NOMO-1 treated with dmso at 0.1 percent for 144 hours (cell line): ENCODE measurements at regions not wholly inside any gene's neighbourhood (a gene's known extent, or its start where the extent isn't known, plus 50 kb on each side); places are given as distances from the start of the nearest gene placed in this dataset.

ENCODE experiments used
- DNase-seq: peaks from one replicate; lab custom pipeline; 2025; ENCODE audit not compliant: unreplicated experiment; lab: John Stamatoyannopoulos, UW

DNA sequence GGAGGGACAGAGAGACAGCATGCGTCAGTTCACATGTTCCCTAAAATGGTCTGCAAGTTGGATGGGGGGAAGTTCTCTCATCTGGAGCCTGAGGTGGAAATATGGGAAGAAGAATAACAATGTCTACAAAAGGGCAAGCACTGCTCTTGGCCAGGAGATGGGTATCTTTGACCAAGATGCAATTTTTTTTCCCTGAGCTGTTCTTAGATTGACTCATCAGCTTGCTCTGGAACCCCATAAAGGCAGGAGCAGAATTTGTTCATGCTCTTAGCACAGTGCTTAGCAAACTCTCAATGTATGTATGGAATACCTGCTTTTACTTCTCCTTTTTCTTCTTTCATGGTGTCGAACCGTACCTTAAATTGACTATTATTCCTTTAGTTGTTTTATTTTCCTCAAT lies 90.5 kb upstream of the ZNF827 start:
- DNase-seq, result no peak

DNA sequence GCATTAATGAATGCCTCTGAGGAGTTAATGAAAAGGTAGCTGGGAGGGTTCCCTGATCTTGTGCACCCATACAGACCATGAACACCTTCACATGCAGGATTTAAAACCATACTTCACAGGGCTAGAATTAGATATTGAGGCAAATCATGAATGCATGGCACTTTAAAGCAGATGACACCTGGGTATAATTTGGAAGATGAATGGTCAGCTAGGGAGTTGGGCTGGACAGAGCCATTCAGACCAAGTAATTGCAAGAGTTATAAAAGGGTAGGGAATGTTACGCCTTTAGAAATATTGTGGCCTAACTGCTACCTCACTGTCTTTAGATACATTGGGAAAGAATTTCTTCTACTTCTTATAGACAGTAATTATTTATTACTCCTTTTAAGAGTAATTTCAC lies 89.1 kb upstream of the ZNF827 start:
- no peak for DNase-seq

DNA sequence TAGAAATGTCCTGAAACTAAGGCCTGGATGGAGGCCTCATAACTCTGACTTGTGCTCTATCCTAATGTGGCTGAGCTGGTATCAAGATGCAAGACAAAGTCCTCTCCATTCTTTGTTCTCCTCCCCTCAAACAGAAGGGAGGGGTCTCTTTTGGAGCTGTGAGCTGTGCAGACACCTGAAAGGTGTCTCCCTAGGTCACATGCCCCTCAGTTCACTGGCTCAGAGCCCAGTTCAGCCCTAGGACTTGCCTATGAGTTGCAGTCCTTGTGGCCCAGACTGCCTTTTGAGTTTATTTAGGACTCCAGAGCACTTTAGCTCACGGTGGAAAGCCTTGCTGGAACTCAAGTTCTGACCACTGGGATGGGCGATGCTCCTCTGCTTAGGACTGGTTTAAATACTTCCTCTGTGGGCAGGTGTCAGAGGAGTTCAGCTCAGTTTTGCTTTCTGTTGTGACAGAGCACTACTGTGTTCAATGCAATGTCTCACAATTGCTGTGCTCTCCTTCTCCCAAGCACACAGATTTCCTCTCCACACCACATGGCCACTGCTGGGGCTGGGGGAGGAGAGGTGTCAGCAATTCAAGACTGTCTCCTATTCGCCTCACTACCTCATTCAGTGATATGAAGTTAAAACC lies 84.8 kb upstream of the ZNF827 start:
- DNase-seq, result no peak

DNA sequence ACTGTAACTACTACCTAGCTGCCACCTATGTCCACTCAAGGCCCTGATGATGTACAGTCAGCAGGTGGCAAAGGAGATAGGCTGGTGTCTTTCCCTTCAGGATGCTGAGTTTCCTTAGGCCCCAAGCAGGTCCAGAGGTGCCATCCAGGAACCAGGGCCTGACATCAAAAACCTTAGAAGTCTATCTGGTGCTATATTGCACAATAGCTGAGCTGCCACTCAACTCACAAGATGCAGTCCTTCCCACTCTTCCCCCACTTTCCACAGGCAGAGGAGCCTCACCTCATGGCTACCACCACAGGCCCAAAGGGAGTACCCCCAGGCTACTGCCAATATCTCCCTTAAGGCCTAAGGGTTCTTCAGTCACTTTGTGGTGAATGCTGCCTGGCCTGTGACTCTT lies 83.9 kb upstream of the ZNF827 start:
- no peak for DNase-seq

- DNase-seq, result no peak
These were observed 79.6 kb upstream of the ZNF827 start for GRCh38 chr4:146018247-146018646.

GRCh38 chr4:146004730-146005129 lies 66.1 kb upstream of the ZNF827 start:
- no peak for DNase-seq

DNA sequence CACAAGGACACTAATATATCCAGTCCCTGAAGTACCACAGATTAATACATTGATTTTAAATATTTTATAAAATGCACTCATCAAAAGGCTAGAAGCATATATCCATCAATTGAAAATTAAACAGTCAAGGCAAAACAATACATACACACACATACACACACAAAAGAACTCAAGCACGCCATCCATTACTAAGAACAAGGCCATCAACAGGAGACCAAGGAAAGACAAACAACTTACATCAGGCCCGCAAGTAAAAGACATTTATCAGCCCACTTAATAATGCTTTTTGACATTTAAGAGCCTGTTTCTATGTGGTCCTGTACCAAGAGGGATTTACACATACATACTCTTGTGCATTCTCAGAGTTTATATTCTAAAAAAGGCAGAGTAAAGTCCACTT lies 50.0 kb upstream of the ZNF827 start:
- no peak for DNase-seq
